HG02852 (cell line): ENCODE measurements at regions not wholly inside any gene's neighbourhood (a gene's known extent, or its start where the extent isn't known, plus 50 kb on each side); places are given as distances from the start of the nearest gene placed in this dataset.
"Not testable (repeated sequence)": the region's sequence is repeated elsewhere in the genome, so short reads cannot be mapped to it uniquely, and the experiment has no call there.

ENCODE experiments used
- ATAC-seq: cut with Tn5 transposase; IDR thresholded peaks from one replicate; pipeline ENCODE4 v1.9.1; 2021; ENCODE audit warnings: mild to moderate bottlenecking, moderate library complexity; ENCODE audit not compliant: unreplicated experiment

- ATAC-seq: no peak
Observed at GRCh38 chr6:81049425-81050042, 702.9 kb downstream of the TENT5A start.

- no peak for ATAC-seq
Observed at GRCh38 chr6:81031416-81031815, 721.1 kb downstream of the TENT5A start.

- no peak for ATAC-seq
Observed at GRCh38 chr6:81026041-81026553, 726.4 kb downstream of the TENT5A start.

- no peak for ATAC-seq
Observed at GRCh38 chr6:81023709-81024108, 728.8 kb downstream of the TENT5A start.

GRCh38 chr6:81023007-81023582 lies 729.4 kb downstream of the TENT5A start:
- no peak for ATAC-seq

- ATAC-seq: not testable (repeated sequence)
Observed at GRCh38 chr6:81017586-81017985, 734.9 kb downstream of the TENT5A start.

GRCh38 chr6:81003894-81004293 lies 748.6 kb downstream of the TENT5A start:
- no peak for ATAC-seq

- ATAC-seq: no peak
Observed at GRCh38 chr6:81003156-81003555, 749.3 kb downstream of the TENT5A start.

GRCh38 chr6:81002126-81002525 lies 750.4 kb downstream of the TENT5A start:
- ATAC-seq: no peak

GRCh38 chr6:80991316-80991715 lies 761.2 kb downstream of the TENT5A start:
- ATAC-seq: no peak

- no peak for ATAC-seq
Observed at GRCh38 chr6:80988892-80989291, 763.6 kb downstream of the TENT5A start.

- no peak for ATAC-seq
Observed at GRCh38 chr6:80988286-80988685, 764.2 kb downstream of the TENT5A start.

- ATAC-seq: not testable (repeated sequence)
Observed at GRCh38 chr6:80981226-80981625, 771.3 kb downstream of the TENT5A start.

GRCh38 chr6:80976336-80976735 lies 776.1 kb downstream of the TENT5A start:
- ATAC-seq: no peak

GRCh38 chr6:80974579-80974978 lies 777.9 kb downstream of the TENT5A start:
- no peak for ATAC-seq

GRCh38 chr6:80969439-80969838 lies 783.0 kb downstream of the TENT5A start:
- ATAC-seq: no peak

GRCh38 chr6:80967609-80968008 lies 784.9 kb downstream of the TENT5A start:
- no peak for ATAC-seq

GRCh38 chr6:80962382-80962781 lies 790.1 kb downstream of the TENT5A start:
- ATAC-seq: no peak

GRCh38 chr6:80961166-80961565 lies 791.3 kb downstream of the TENT5A start:
- ATAC-seq: no peak

- ATAC-seq: no peak
Observed at GRCh38 chr6:80959034-80959433, 793.4 kb downstream of the TENT5A start.

GRCh38 chr6:80956898-80957297 lies 795.6 kb downstream of the TENT5A start:
- ATAC-seq: no peak

- not testable (repeated sequence) for ATAC-seq
Observed at GRCh38 chr6:80952479-80952878, 800.0 kb downstream of the TENT5A start.

GRCh38 chr6:80946402-80946801 lies 806.1 kb downstream of the TENT5A start:
- no peak for ATAC-seq
